Cardiac septum (tissue), 1 donor: ENCODE measurements at regions not wholly inside any gene's neighbourhood (a gene's known extent, or its start where the extent isn't known, plus 50 kb on each side); places are given as distances from the start of the nearest gene placed in this dataset.
"Not testable (repeated sequence)": the region's sequence is repeated elsewhere in the genome, so short reads cannot be mapped to it uniquely, and the experiment has no call there.

ENCODE experiments used
- DNase-seq: peaks from one replicate; pipeline ENCODE4 v3.0.0-alpha.2; 2020; ENCODE audit warnings: low spot score
- intact Hi-C: fragments of 100-400 bp; cut with DNase I; formaldehyde crosslinking; loops from one replicate; pipeline ENCODE4 v1.14.0; 2022
- donor health status: DM: no; HTN: no; CAD: no.

DNA sequence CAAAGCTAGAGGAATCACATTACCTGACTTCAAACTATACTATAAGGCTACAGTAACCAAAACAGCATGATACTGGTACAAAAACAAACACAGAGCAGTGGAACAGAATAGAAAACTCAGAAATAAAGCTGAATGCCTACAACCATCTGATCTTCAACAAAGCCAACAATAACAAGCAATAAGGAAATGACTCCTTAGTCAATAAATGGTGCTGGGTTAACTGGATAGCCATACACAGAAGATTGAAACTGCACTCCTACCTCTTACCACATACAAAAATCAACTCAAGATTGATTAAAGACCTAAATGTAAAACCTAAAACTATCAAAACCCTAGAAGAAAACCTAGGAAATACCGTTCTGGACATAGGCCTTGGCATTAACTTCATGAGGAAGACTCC, 182.6 kb upstream of the CNOT2 start:
- intact Hi-C loops, result no loop called here
- DNase-seq, result no peak

DNA sequence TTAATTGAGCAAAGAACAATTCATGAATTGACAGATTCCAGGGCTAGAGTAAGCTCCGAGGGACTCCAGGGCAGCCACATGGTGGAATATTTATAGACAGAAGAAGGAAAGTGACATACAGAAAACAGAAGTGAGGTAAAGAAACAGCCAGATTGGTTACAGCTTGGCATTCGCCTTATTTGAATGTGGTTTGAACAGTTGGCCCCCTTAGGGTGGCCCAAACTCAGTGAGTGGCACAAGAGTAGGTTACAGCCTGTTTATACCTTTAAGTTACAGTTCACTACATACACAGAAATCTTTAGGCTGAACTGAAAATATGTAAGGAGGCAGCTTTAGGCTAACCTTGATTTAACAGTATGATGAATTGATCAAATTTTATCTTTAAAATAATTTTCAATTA, 174.5 kb upstream of the CNOT2 start:
- no peak for DNase-seq
- intact Hi-C loops, result no loop called here

DNA sequence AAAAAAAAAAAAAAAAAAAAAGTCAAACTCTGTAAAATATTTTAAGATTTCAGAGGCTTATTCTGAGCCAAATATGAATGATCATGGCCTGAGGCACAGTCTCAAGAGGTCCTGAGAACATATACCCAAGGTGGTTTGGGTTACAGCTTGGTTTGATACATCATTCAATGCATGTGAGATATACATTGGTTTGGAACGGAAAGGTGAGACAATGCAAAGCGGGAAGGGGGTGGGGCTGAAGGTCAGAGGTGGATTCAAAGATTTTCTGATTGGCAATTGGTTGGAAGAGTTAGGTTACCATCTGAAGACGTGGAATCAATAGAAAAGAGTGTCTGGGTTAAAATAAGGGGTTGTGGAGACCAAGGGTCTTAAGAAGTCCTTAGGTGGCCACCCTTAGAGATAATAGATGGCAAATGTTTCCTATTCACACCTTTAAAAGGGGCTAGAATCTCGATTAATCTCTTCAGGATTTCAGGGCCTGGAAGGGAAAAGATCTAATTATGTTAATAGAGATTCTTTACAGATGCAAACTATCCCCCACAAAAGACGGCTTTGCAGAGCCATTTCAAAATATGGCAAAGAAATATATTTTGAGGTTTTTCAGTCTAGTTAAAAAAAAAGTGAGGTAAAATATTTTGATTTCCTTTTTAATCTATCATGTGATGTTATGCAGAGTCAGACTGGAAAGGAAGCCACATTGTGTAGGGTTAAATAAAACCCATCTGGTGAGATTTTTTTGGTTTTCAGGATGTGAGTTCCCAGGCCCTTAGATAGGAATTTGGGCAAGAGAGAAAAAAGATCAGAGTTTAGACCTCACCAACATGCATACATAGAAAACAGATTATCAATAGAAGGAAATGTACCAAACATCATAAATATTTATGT, 173.8 kb upstream of the CNOT2 start:
- intact Hi-C loops, result no loop called here
- DNase-seq, result no peak

DNA sequence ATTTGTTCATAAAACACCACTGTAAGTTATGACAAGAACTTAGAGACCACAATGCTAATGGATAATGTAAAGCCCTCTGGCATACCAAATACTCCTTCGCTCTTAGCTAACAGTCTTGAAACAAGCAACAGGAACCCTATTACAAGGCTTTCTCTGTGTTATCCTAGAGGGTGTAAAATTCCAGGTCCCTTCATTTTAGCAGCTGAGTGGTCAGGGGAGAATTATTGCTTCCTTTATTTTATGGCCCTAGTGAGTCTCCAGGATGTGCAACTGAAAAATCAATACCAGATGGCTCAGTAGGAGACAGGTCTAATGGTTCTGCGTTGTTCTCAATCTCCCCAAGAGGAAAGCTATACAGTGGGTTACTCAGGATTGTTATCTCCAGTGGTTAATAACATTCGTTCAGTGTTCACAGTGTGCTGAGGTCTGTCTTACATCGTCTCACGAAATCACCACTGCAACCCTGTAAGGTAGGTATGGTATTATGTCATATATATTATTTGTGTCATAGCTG, 172.7 kb upstream of the CNOT2 start:
- no peak for DNase-seq
- intact Hi-C loops, result no loop called here

DNA sequence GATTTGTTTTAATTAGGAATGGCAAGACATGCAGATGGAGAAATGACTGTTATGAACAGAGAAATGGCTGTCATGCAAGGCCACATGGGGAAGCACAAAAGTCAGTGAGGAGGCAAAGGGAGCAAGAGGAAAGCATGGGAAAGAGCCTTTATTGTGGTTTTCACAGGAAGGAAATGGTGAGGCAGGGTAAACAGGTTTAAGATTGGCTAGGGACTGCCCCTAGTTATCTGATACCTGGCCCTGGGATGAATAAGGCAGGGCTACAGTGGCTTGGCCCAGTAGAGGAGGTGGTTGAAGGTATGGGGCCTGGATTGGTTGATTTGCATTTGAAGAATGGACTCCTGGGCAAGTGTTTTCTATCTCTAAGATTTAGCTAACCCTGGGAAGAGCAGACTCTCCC, 168.7 kb upstream of the CNOT2 start:
- intact Hi-C loops, result no loop called here
- no peak for DNase-seq

DNA sequence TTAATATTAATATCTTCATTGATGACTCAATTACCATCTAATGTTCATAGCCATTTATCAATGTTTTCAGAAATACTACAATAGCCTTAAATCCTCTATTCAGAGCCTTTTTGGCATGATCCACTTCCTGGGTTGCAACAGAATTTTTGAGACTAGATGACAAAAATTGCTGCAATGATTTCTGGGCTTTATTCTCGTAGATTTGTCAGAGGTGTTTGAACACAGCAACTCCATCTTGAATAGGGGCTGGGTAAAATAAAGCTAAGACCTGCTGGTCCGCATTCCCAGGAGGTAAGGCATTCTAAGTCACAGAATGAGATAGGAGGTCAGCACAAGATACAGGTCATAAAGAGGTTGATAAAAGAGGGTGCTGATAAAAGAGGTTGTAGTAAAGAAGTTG, 165.8 kb upstream of the CNOT2 start:
- no peak for DNase-seq
- intact Hi-C loops, result no loop called here

DNA sequence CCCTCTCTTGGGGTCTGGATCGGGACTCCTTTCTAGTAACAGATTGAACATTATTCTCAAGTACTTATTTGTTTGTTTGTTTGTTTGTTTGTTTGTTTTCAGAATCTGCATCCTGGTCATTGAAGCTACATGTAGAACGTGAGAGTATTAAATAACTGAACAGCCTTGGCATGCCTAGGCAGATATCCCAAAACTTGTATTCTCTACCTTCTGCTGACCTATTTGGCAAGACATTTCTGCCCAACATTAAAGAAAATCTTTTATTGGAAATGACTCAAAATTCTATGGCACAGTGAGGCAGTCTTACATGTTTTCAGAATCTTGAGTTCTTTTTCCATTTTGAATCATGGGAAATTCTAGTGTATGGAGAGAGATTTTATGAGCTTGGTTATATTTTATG, 165.1 kb upstream of the CNOT2 start:
- intact Hi-C loops, result no loop called here
- DNase-seq, result no peak

DNA sequence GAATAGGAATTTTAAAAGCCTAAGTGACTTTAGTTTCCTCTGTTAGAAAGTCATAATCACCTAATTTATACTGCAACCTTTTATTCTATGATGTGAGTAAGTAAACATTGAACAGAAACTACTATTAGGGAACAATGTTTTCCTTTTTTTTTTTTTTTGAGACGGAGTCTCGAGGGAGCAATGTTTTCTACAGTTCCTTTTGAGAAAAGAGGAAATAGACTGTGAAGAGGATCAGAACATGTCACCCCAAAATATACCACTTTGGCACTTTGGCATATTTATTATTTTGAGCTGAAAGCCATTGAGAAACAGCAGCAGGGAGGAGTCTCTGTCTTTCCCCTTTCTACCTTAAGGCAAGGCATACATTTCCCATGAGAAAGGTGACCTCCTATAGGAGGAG, 162.7 kb upstream of the CNOT2 start:
- DNase-seq, result no peak
- intact Hi-C loops, result no loop called here

DNA sequence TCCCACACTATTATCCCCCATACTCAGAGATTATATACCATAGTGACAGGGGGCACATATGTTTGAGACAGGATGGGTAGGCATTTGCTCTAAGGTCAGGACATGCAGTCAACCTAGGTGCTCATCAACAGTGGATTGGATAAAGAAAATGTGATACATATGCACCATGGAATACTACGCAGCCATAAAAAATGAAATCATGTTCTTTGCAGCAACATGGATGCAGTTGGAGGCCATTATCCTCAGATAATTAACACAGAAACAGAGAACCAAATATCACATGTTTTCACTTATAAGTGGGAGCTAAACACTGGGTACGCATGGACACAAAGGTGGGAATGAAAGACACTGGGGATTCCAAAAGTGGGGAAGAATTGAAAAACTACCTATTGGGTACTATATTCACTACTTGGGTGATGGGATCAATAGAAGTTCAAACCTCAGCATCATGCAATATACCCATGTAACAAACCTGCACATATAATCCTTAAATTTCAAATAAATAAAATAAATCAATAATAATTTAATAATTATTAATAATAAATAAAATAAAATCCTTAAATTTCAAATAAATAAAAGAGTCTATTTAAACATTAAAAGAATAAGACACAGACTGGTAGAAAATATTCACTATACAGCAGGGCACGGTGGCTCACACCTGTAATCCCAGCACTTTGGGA, 160.1 kb upstream of the CNOT2 start:
- no peak for DNase-seq
- intact Hi-C loops, result no loop called here

DNA sequence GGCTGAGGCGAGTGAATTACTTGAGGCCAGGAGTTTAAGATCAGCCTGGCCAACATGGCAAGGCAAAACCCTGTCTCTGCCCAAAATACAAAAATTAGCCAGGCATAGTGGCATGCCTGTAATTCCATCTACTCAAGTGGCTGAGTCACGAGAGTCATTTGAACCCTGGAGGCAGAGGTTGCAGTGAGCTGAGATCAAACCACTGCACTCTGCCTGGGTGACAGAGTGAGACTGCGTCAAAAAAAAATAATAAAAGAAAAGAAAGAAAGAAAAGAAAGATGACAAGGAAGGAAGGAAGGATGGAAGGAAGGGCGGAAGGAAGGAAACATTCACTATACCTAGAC, 159.6 kb upstream of the CNOT2 start:
- intact Hi-C loops, result no loop called here
- no peak for DNase-seq

DNA sequence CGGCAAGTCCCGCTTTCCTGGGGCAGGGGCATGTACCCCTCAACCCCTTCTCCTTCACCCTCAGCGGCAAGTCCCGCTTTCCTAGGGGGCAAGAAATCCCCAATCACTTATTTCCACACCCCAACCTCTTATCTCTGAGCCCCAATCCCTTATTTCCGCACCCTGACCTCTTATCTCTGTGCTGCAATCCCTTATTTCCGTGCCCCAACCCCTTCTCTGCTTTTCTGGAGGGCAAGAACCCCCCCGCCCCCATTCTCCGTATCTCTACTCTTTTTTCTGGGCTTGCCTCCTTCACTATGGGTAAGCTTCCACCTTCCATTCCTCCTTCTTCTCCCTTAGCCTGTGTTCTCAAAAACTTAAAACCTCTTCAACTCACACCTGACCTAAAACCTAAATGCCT, 156.9 kb upstream of the CNOT2 start:
- intact Hi-C loops, DNase-seq: not testable (repeated sequence)

DNA sequence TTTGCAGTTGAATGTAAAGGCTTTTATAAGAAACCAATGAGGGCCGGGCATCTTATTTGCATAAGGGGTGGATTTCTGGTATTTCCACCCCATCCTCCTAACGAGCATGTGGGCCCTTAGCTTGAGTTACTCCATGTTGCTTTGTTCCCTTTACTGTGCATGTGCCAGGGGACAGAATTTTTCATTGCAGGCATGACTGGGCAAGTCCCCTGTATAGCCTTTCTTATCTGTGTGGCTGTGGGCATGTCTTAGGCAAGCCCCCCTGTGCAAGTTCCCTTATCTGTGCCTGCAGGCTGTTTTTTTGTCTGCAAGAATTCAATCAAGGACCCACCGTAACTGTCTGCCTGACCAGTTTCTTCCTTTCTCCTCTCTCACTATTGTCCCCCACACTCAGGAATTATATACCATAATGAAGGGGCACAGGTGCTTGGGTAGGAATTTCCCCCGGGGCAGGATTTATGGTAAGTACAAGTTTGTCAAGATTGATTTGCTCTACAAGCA, 152.2 kb upstream of the CNOT2 start:
- intact Hi-C loops, result no loop called here
- no peak for DNase-seq

DNA sequence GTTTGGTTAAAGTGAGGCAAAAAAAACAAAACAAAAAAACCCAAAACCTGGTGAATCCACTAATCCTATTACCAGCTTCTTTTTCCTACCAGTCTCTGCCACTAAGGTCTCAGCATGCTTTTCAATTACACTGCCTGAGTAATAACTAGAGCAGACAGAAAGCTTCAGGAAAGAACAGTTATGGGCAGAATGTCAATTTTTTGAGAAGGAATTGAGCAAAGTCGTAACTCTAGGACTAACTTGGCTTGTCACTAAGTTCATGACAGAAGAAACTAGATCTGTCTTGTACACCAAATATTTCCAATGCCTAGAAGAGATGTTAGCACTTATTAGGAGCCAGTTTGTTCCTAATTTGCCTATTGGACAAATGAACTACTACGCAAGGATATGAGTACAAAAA, 148.8 kb upstream of the CNOT2 start:
- DNase-seq, result no peak
- intact Hi-C loops, result no loop called here

DNA sequence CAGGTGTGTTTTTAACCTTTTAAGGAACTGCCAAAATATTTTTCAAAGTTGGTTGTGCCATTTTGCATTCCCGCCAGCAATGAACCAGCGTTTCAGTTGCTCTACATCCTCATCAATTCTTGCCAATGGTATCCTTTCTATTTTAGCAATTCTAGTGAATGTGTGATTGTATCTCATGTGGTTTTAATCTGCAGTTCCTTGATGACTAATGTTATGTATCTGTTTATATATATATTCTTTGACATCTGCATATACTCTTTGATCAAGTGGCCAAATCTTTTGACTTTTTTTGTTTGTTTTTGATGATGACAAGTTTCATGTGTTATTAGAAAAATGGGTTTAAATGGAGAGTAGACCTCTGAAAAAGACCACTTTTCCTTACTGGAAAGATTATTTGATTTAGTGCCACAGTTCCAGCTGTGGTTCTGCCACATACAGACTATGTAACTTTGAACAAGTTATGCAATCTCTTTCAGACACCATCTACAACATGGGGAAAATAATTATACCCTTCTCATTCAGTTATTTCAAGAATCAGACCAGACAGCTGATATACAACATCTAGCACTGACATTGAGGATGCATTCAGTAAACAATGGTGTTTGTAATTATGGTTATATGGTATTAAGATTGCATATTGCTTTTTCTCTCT, 146.3 kb upstream of the CNOT2 start:
- DNase-seq, result no peak
- intact Hi-C loops, result no loop called here

DNA sequence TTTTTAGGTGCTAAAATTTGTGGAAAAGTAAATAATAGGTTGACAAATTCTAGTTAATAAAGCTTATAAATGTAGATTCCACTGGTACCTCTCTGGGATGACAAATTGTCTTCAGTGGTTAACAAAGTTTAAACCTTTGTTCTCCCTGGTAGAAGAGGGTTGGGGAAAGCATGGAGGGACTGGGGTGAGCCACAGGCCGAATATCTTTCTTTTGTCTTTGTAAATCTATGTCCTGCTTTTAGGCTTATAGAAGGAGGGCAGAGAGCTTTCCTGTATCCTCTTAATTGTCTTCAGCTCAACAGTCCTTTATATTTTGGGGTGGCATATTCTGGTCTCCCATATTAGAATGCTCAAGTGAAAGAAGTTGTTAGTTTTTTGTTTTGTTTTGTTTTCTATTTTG, 142.2 kb upstream of the CNOT2 start:
- no peak for DNase-seq
- intact Hi-C loops, result no loop called here

DNA sequence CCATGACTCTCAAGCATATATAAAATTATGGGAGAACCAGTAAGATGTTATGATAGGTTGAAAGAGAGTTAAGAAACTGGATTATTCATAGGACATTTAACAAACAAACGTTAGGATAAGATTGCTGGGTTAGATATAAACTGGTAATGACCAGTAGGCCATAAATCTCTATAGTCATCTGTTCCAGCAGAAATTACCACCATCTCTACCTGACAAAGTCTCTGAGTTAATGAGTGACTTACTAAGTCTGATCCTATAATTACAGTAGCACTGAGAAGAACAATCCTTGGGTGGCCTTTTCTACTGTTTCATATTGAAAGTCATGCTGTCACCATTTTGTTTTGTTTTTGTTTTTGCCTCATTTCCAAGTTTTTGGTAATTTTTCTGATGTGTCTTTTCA, 136.9 kb upstream of the CNOT2 start:
- intact Hi-C loops, result no loop called here
- DNase-seq, result no peak

DNA sequence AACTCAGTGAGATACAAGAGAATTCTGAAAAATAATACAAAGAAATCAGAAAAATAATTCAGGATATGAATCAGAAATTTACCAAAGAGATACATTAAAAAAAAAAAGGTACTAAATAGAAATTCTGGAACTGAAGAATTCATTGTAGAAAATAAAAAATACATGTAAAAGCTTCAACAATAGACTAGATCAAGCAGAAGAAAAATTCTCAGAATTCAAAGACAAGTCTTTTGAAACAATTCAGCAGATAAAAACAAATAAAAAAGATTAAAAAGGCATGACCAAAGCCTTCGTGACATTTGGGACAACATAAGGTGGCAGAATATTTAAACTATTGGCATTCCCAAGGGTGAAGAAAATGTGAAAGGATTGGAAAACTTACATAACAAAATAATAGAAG, 133.1 kb upstream of the CNOT2 start:
- intact Hi-C loops, result no loop called here
- DNase-seq, result no peak

DNA sequence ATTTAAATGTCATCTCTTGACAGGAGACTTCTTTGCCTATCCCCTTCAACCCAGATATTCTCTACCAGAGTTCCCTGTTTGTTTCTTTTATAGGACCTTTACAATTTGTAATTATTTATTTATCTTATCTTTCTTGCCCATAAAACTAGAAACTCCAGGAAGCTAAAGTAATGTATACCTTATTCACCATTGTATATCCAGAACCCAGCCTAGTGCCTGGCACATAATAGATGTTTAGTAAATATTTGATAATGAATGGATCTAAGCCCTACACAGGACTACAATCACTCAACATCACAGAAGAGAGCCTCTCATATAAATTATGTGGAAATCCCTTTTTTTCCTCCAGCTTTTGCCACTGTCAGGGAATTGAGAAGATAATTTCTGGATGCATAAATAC, 125.6 kb upstream of the CNOT2 start:
- no peak for DNase-seq
- intact Hi-C loops, result no loop called here

DNA sequence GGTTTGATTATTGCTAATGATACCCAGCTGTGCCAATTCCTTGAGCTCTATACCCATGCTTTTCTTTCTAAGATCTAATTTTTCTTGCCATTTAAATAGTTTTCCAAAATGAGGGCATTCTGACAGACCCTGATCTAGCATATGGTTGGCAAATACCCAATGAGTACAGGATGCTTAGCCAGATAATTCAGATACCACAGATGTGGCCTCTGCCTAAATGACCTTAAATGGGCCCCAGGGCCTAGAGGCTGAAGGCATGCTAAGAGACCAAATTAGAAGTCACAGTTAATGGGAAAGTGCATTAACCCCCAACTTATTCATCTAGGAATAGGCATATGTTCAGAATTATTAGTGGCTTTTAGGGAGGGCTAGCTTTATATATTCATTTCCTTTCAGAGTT, 122.3 kb upstream of the CNOT2 start:
- intact Hi-C loops, result no loop called here
- DNase-seq, result no peak

DNA sequence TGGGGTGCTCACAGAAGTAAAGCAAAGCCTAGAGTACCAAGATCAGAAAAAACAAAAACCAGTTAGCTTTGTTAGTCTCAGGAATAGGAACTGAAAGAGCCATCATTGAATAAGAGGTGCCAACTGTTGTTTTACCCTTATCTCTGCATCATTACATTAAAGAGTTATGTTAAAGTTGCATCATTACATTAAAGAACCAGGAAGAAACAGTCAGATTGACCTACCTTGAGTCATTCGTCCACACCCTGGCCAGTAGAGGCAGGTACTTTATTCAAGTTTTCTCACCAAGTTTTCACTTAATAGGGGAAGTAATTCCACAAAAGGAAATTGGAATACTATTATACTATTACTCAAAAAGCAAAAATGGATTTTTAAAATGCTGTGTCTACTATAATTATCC, 121.7 kb upstream of the CNOT2 start:
- intact Hi-C loops, result no loop called here
- DNase-seq, result no peak

DNA sequence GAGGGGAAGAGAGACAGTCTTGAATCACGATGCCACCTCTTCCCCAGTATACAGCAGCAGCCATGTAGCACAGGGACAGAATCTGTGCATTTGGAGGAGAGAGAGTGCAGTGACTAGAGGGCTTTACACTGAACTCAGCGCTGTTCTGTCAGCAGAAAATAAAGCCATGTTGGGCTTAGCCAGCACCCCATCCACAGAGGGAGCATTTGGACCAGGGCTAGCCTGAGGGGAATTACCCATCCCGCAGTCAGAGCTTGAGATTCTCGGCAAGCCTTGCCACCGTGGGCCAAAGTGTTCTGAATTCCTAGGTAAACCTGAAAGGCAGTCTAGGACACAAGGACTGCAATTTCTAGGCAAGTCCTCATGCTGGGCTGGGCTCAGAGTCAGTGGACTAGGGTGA, 120.4 kb upstream of the CNOT2 start:
- DNase-seq, result no peak
- intact Hi-C loops, result no loop called here
